KMS-11 (cell line): ENCODE measurements at regions not wholly inside any gene's neighbourhood (a gene's known extent, or its start where the extent isn't known, plus 50 kb on each side); places are given as distances from the start of the nearest gene placed in this dataset.

ENCODE experiments used
- H2AFZ ChIP-seq: fragments of 200-600 bp; sonication (generic); 2 replicates; pipeline ENCODE4 v1.6.1; 2016; ENCODE audit warnings: antibody characterized with exemption, mixed run types, low read depth
- H3K27ac ChIP-seq: fragments of 200-600 bp; sonication (generic); 2 replicates; pipeline ENCODE4 v1.6.1; 2016; ENCODE audit warnings: mild to moderate bottlenecking, mixed run types
- H3K27me3 ChIP-seq: fragments of 200-600 bp; sonication (generic); 2 replicates; pipeline ENCODE4 v1.6.1; 2017; ENCODE audit warnings: mild to moderate bottlenecking, low read depth, mixed run types, moderate library complexity; ENCODE audit not compliant: insufficient read depth
- H3K36me3 ChIP-seq: fragments of 200-600 bp; sonication (generic); 2 replicates; pipeline ENCODE4 v1.6.1; 2017; ENCODE audit warnings: mild to moderate bottlenecking, mixed run types; ENCODE audit not compliant: insufficient read depth
- H3K4me1 ChIP-seq: fragments of 200-600 bp; sonication (generic); 2 replicates; pipeline ENCODE4 v1.6.1; 2016; ENCODE audit warnings: mild to moderate bottlenecking, low read depth, mixed run types; ENCODE audit not compliant: poor library complexity, severe bottlenecking
- H3K4me2 ChIP-seq: fragments of 200-600 bp; sonication (generic); 2 replicates; pipeline ENCODE4 v1.7.0; 2016; ENCODE audit warnings: mild to moderate bottlenecking, mixed run types
- H3K4me3 ChIP-seq: fragments of 200-600 bp; sonication (generic); IDR thresholded peaks from 2 replicates; pipeline ENCODE4 v1.6.1; 2017; ENCODE audit warnings: low read depth, low read length, mixed read lengths; ENCODE audit not compliant: insufficient read depth
- H3K79me2 ChIP-seq: fragments of 200-600 bp; sonication (generic); 2 replicates; pipeline ENCODE4 v1.6.1; 2016; ENCODE audit warnings: low read depth, mixed run types; ENCODE audit not compliant: insufficient read depth
- H3K9ac ChIP-seq: fragments of 200-600 bp; sonication (generic); 2 replicates; pipeline ENCODE4 v1.6.1; 2016; ENCODE audit warnings: mild to moderate bottlenecking, mixed run types
- H4K20me1 ChIP-seq: fragments of 200-600 bp; sonication (generic); 2 replicates; pipeline ENCODE4 v1.6.1; 2016; ENCODE audit warnings: mild to moderate bottlenecking, mixed run types; ENCODE audit not compliant: insufficient read depth
- TF ChIP-seq, protein P1 (sequence below): fragments of 200-600 bp; sonication (generic); conservative IDR thresholded peaks from 2 replicates; pipeline ENCODE4 v1.6.1; 2017; ENCODE audit warnings: low read depth, mild to moderate bottlenecking, antibody characterized with exemption, low read length, moderate library complexity, mixed read lengths

DNA sequence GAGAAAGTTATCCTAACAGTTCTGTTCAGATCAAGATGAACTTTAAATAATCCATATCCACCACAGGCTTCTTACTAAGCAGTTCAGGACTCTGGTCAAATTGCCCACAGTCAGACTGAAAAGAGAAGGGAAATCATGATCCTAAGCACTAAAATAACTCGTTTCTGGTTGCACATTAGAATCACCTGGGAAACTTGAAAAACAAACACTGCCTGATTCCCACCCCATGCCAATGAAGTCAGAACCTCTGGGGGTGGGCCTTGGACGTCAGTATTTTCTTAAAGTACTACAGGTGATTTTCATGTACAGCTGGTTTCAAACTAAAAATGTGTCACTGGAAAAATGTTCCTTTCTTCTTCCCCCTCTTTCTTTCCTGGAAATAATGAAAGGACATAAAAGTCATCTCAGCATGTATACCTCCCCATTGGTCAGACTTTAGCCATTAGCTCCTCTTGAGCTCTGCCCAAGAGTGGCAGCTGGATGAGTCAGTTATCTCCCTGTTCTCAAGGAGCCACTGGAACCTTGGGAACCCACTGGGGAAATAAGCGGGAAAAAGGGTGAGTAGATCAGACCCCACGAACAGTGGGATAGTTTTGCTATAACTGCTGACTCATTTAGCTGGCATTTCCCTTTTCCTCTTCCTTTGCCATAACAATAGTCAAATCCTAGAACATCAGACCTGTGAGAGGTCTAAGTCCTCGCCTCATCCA is 75.3 kb upstream of the IL6 start:
- Histone ChIP-seq H3K9ac (no peak overlapping the region), H2AFZ (no peak overlapping the region), H3K27me3 (no peaks in the 10 kb centered on the region), H3K4me2 (no peak overlapping the region), H3K27ac (no peak overlapping the region), H4K20me1 (no peaks in the 10 kb centered on the region), H3K79me2 (no peaks in the 10 kb centered on the region), H3K4me1 (no peaks in the 10 kb centered on the region), H3K4me3 (no peak overlapping the region), H3K36me3 (no peaks in the 10 kb centered on the region)
- TF ChIP-seq, protein P1, sequence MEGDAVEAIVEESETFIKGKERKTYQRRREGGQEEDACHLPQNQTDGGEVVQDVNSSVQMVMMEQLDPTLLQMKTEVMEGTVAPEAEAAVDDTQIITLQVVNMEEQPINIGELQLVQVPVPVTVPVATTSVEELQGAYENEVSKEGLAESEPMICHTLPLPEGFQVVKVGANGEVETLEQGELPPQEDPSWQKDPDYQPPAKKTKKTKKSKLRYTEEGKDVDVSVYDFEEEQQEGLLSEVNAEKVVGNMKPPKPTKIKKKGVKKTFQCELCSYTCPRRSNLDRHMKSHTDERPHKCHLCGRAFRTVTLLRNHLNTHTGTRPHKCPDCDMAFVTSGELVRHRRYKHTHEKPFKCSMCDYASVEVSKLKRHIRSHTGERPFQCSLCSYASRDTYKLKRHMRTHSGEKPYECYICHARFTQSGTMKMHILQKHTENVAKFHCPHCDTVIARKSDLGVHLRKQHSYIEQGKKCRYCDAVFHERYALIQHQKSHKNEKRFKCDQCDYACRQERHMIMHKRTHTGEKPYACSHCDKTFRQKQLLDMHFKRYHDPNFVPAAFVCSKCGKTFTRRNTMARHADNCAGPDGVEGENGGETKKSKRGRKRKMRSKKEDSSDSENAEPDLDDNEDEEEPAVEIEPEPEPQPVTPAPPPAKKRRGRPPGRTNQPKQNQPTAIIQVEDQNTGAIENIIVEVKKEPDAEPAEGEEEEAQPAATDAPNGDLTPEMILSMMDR: no peak

DNA sequence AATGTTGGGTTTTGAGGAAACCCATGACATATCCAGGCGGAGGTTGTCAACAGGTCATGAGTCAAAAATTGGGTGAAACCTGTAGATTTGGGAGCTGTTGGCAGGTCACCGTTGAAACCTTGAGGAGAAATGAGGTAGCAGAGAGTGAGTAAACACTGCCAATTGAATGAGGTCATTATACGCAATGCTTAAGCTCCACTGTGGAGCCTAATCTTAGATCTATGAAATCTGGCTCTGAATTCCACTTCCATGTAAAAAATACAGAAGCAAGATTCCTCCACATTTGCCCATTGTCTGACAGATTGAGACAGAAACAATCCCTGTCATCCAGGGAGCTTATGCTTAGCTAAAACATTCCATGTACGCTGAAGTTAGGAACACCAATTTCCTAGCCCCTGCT is 76.0 kb upstream of the IL6 start:
- H3K79me2 ChIP-seq: no peaks in the 10 kb centered on the region
- H3K4me3 ChIP-seq: no peak overlapping the region
- H3K27ac ChIP-seq: no peak overlapping the region
- no peak overlapping the region for H3K4me2 ChIP-seq
- H3K36me3 ChIP-seq: no peaks in the 10 kb centered on the region
- H3K9ac ChIP-seq: no peak overlapping the region
- H3K27me3 ChIP-seq: no peaks in the 10 kb centered on the region
- no peaks in the 10 kb centered on the region for H4K20me1 ChIP-seq
- no peak overlapping the region for H2AFZ ChIP-seq
- no peaks in the 10 kb centered on the region for H3K4me1 ChIP-seq
- TF ChIP-seq, protein P1: no peak

DNA sequence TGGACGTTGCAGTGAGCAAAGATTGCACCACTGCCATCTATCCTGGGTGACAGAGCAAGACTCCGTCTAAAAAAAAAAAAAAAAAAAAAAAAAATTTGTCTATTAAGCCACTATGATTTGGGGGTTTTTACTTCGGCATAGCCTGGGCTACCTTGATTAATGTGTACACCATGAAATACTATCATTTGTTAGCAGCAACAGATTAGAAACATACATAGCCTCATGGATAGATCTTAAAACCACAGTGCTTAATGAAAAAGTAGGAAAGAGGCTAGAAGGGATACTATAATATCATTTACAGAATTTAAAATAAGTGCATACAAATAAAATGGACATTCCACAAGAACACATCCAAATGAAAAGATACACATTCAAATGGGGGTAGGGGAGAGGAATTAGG is 77.3 kb upstream of the IL6 start:
- Histone ChIP-seq H2AFZ (no peak overlapping the region), H3K36me3 (no peaks in the 10 kb centered on the region), H3K4me2 (no peak overlapping the region), H3K4me1 (no peaks in the 10 kb centered on the region), H3K9ac (no peak overlapping the region), H3K4me3 (no peak overlapping the region), H3K27me3 (no peaks in the 10 kb centered on the region), H3K79me2 (no peaks in the 10 kb centered on the region), H4K20me1 (no peaks in the 10 kb centered on the region), H3K27ac (no peak overlapping the region)
- TF ChIP-seq, protein P1: no peak

DNA sequence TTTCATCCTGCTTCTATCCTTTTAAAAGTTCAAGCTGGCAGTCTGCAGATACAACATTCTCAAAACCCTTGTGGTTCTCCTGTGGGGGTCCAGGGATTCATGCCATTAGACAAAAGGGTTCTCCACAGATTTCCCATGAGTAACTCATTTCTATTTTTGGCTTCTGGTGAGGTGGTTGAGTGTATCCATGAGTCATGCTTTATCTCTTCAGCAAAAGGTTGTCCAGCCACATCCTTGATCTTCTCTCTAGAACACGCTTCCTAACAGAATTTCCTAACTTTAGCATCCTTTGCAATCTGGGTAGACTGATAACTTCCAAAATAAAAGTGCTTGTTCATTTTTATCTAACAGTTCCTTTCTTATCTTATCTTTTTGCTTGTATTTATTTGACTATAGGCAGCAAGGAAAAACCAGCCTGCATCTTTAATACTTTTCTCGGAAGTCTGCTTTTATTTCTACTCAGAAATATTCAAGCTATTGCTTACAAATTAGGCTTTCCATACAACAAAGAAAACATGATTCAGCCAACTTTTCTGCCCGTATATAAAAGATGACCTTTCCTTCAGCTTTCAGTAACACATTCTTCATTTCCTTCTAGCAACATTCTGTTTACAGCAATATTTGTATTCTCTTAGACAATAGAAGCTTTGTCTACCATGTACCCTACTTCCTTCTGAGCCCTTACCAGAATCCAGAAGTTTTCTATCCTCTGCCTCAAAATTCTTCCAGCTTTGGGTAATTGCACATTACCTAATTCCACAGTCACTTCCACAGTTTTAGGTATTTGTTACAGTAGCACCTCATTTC is 79.3 kb upstream of the IL6 start:
- Histone ChIP-seq H3K79me2 (no peaks in the 10 kb centered on the region), H2AFZ (no peak overlapping the region), H3K27me3 (no peaks in the 10 kb centered on the region), H3K9ac (no peak overlapping the region), H4K20me1 (no peaks in the 10 kb centered on the region), H3K4me1 (no peaks in the 10 kb centered on the region), H3K4me3 (no peak overlapping the region), H3K27ac (no peak overlapping the region), H3K36me3 (no peaks in the 10 kb centered on the region), H3K4me2 (no peak overlapping the region)
- TF ChIP-seq, protein P1: no peak
